Uterus (tissue), 2 donors: ENCODE measurements at regions not wholly inside any gene's neighbourhood (a gene's known extent, or its start where the extent isn't known, plus 50 kb on each side); places are given as distances from the start of the nearest gene placed in this dataset.

Experiments used
- POLR2A ChIP-seq, 2 donors: fragments of 450-650 bp; IDR thresholded peaks; one replicate each; pipeline ENCODE4 v1.6.1; 2016; ENCODE audit warnings: antibody characterized with exemption in 2 of 2, mild to moderate bottlenecking in 1 of 2, moderate library complexity in 1 of 2
- TF ChIP-seq, protein P1 (sequence below), 4 experiments: fragments of 200-600 bp in 2 of 4; fragments of 450-650 bp in 2 of 4; sonication (generic) in 2 of 4; IDR thresholded peaks; one replicate each; pipeline ENCODE4 v1.5.1; 2016 to 2019; ENCODE audit warnings: antibody characterized with exemption in 4 of 4, mild to moderate bottlenecking in 2 of 4, moderate library complexity in 1 of 4

DNA sequence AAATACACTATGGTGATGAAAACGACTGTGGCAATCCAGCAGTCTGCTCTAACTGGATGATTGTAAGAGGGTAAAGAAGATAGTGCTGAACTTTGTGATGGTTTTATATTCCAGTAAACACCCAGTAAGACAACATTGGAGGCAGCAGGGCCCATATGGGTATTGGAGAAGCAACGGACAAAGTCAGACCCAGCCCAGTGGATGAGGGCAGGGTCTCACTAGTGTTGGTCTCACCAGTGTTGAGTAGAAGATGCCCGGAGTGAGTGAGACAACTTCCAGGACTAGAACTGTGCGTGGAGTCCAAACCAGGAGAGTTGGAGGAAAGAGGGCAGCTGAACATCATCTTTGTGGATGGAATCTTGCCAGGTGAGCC, 71.9 kb upstream of the CELF4 start:
- TF ChIP-seq, protein P1, sequence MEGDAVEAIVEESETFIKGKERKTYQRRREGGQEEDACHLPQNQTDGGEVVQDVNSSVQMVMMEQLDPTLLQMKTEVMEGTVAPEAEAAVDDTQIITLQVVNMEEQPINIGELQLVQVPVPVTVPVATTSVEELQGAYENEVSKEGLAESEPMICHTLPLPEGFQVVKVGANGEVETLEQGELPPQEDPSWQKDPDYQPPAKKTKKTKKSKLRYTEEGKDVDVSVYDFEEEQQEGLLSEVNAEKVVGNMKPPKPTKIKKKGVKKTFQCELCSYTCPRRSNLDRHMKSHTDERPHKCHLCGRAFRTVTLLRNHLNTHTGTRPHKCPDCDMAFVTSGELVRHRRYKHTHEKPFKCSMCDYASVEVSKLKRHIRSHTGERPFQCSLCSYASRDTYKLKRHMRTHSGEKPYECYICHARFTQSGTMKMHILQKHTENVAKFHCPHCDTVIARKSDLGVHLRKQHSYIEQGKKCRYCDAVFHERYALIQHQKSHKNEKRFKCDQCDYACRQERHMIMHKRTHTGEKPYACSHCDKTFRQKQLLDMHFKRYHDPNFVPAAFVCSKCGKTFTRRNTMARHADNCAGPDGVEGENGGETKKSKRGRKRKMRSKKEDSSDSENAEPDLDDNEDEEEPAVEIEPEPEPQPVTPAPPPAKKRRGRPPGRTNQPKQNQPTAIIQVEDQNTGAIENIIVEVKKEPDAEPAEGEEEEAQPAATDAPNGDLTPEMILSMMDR (IDR thresholded peaks at IDR 0.05), result no peak
- TF ChIP-seq POLR2A (IDR thresholded peaks at IDR 0.05), result no peak
